ENCODE measurements at regions not wholly inside any gene's neighbourhood (a gene's known extent, or its start where the extent isn't known, plus 50 kb on each side); places are given as distances from the start of the nearest gene placed in this dataset.

GRCh38 chr1:115158181-115158580, 68.9 kb upstream of the TSPAN2 start:
- TF ChIP-seq POLR2A (IDR thresholded peaks at IDR 0.05): no peak
- no peak for TF ChIP-seq CTCF (IDR thresholded peaks at IDR 0.05)
- peak in 1 of 2 donors; percentile 30 for TF ChIP-seq EP300 (IDR thresholded peaks at IDR 0.05)
